SK-N-SH (cell line): ENCODE measurements at regions not wholly inside any gene's neighbourhood (a gene's known extent, or its start where the extent isn't known, plus 50 kb on each side); places are given as distances from the start of the nearest gene placed in this dataset.

ENCODE experiments used
- CTCF ChIA-PET: fragments of 300-600, 350-600 bp; formaldehyde crosslinking; extraction: SDS; loops from one replicate; lab custom pipeline; 2021; lab: Yijun Ruan, JAX
- POLR2A ChIA-PET: fragments of 350-600 bp; sonication (Branson Sonifier 250); formaldehyde crosslinking; extraction: SDS; loops from one replicate; lab custom pipeline; 2020; ENCODE audit warnings: antibody characterized with exemption, inconsistent platforms; lab: Yijun Ruan, JAX
- DNase-seq: peaks from one replicate; pipeline ENCODE4 v3.0.0; 2012
- H2AFZ ChIP-seq: fragments of 200-600 bp; sonication (generic); 2 replicates; pipeline ENCODE4 v1.8.1; 2016; ENCODE audit warnings: antibody characterized with exemption, mild to moderate bottlenecking, low read depth
- H3F3A ChIP-seq: fragments of 200-600 bp; sonication (generic); replicated peaks from 2 replicates; pipeline ENCODE3; 2016; ENCODE audit warnings: antibody characterized with exemption, mild to moderate bottlenecking; ENCODE audit not compliant: insufficient read depth
- H3K27ac ChIP-seq, 2 experiments: fragments of 200-500 bp in 1 of 2; fragments of 200-600 bp in 1 of 2; sonication (Bioruptor generic) in 1 of 2; sonication (generic), shearing (Covaris generic) in 1 of 2; 2 replicates each; pipeline versions ENCODE4 v1.5.1 to v1.6.1; 2014 to 2016; ENCODE audit warnings: low read depth in 2 of 2, inconsistent platforms in 1 of 2, low read length in 1 of 2, mild to moderate bottlenecking in 1 of 2, mixed read lengths in 1 of 2
- H3K27me3 ChIP-seq: fragments of 200-600 bp; sonication (generic), shearing (Covaris generic); 2 replicates; pipeline ENCODE4 v1.6.1; 2016; ENCODE audit warnings: mixed run types; ENCODE audit not compliant: insufficient read depth
- H3K36me3 ChIP-seq, 2 experiments: fragments of 200-500 bp in 1 of 2; fragments of 200-600 bp in 1 of 2; sonication (Bioruptor generic) in 1 of 2; sonication (generic) in 1 of 2; replicated peaks in 1 of 2; 2 replicates each; pipeline versions ENCODE3 to v1.5.1; 2014 to 2016; ENCODE audit warnings: low read length in 1 of 2, mild to moderate bottlenecking in 1 of 2; ENCODE audit not compliant: insufficient read depth in 2 of 2, control insufficient read depth in 1 of 2
- H3K4me1 ChIP-seq, 2 experiments: fragments of 200-500 bp in 1 of 2; fragments of 200-600 bp in 1 of 2; sonication (Bioruptor generic) in 1 of 2; sonication (generic), shearing (Covaris generic) in 1 of 2; 2 replicates each; pipeline versions ENCODE4 v1.5.1 to v1.6.1; 2014 to 2016; ENCODE audit warnings: low read depth in 1 of 2, low read length in 1 of 2, mixed run types in 1 of 2; ENCODE audit not compliant: insufficient read depth in 2 of 2, control insufficient read depth in 1 of 2
- H3K4me2 ChIP-seq: fragments of 200-600 bp; sonication (generic), shearing (Covaris generic); 2 replicates; pipeline ENCODE4 v1.6.1; 2017; ENCODE audit warnings: mixed run types
- H3K4me3 ChIP-seq, 2 experiments: fragments of 200-500 bp in 1 of 2; fragments of 200-600 bp in 1 of 2; sonication (Bioruptor generic) in 1 of 2; sonication (generic), shearing (Covaris generic) in 1 of 2; 2 replicates each; pipeline versions ENCODE4 v1.5.1 to v1.8.1; 2014 to 2016; ENCODE audit warnings: low read depth in 2 of 2, inconsistent platforms in 1 of 2, low read length in 1 of 2, mild to moderate bottlenecking in 1 of 2, mixed read lengths in 1 of 2, moderate library complexity in 1 of 2
- H3K79me2 ChIP-seq: fragments of 200-600 bp; sonication (generic); 2 replicates; pipeline ENCODE4 v1.8.1; 2017; ENCODE audit warnings: mild to moderate bottlenecking; ENCODE audit not compliant: insufficient read depth
- H3K9ac ChIP-seq: fragments of 200-600 bp; sonication (generic); 2 replicates; pipeline ENCODE4 v1.6.1; 2017; ENCODE audit warnings: mixed run types
- H3K9me2 ChIP-seq: fragments of 200-600 bp; sonication (generic); 2 replicates; pipeline ENCODE4 v1.6.1; 2017; ENCODE audit warnings: mixed run types
- H3K9me3 ChIP-seq: fragments of 200-600 bp; sonication (generic); 2 replicates; pipeline ENCODE4 v1.6.1; 2017; ENCODE audit warnings: mixed run types, mild to moderate bottlenecking, moderate library complexity
- H4K20me1 ChIP-seq: fragments of 200-600 bp; sonication (generic); 2 replicates; pipeline ENCODE4 v1.6.1; 2017; ENCODE audit warnings: mild to moderate bottlenecking, mixed run types; ENCODE audit not compliant: insufficient read depth
- CHD2 ChIP-seq: fragments of 150-350 bp; IDR thresholded peaks from 2 replicates; pipeline ENCODE4 v1.6.1; 2018; ENCODE audit warnings: low read length; ENCODE audit not compliant: partially characterized antibody
- CTCF ChIP-seq: fragments of 200-600 bp; sonication (generic); IDR thresholded peaks from 2 replicates; pipeline ENCODE4 v1.6.1; 2017; ENCODE audit warnings: antibody characterized with exemption, mild to moderate bottlenecking, moderate library complexity
- FOSL2 ChIP-seq: IDR thresholded peaks from 2 replicates; pipeline ENCODE4 v1.4.0; 2012; ENCODE audit warnings: low read depth, mild to moderate bottlenecking, moderate library complexity, borderline replicate concordance
- FOXM1 ChIP-seq: IDR thresholded peaks from 2 replicates; pipeline ENCODE4 v1.4.0; 2012; ENCODE audit warnings: low read depth, mild to moderate bottlenecking
- GABPA ChIP-seq: IDR thresholded peaks from 2 replicates; pipeline ENCODE4 v1.4.0; 2012; ENCODE audit warnings: low read depth, mild to moderate bottlenecking
- GATA2 ChIP-seq: sonication (generic); formaldehyde crosslinking; IDR thresholded peaks from 2 replicates; pipeline ENCODE4 v1.5.0; 2020; ENCODE audit warnings: mild to moderate bottlenecking, missing genetic modification reagents
- MEF2A ChIP-seq: IDR thresholded peaks from 2 replicates; pipeline ENCODE4 v1.4.0; 2012; ENCODE audit warnings: low read depth, borderline replicate concordance
- NFIC ChIP-seq: IDR thresholded peaks from 2 replicates; pipeline ENCODE4 v1.4.0; 2012; ENCODE audit warnings: borderline replicate concordance
- RXRA ChIP-seq: IDR thresholded peaks from 2 replicates; pipeline ENCODE4 v1.4.0; 2012; ENCODE audit warnings: low read depth, mild to moderate bottlenecking, borderline replicate concordance
- SIN3A ChIP-seq: IDR thresholded peaks from 2 replicates; pipeline ENCODE4 v1.6.1; 2012; ENCODE audit warnings: low read depth, mild to moderate bottlenecking, low read length, moderate library complexity, borderline replicate concordance
- SMC3 ChIP-seq: IDR thresholded peaks from 2 replicates; pipeline ENCODE4 v1.6.1; 2012; ENCODE audit warnings: low read depth, low read length, improper control_type of control experiment
- TAF1 ChIP-seq: IDR thresholded peaks from 2 replicates; pipeline ENCODE4 v1.6.1; 2012; ENCODE audit warnings: low read depth, mild to moderate bottlenecking, low read length, moderate library complexity, borderline replicate concordance
- YY1 ChIP-seq: IDR thresholded peaks from 2 replicates; pipeline ENCODE4 v1.4.0; 2012; ENCODE audit warnings: low read depth, mild to moderate bottlenecking
- WGBS: methylation state at CpG from one replicate; pipeline ENCODE4 v1.1.6; 2017; ENCODE audit warnings: low lambda C conversion rate; 5-methylcytosine and 5-hydroxymethylcytosine counted together

DNA sequence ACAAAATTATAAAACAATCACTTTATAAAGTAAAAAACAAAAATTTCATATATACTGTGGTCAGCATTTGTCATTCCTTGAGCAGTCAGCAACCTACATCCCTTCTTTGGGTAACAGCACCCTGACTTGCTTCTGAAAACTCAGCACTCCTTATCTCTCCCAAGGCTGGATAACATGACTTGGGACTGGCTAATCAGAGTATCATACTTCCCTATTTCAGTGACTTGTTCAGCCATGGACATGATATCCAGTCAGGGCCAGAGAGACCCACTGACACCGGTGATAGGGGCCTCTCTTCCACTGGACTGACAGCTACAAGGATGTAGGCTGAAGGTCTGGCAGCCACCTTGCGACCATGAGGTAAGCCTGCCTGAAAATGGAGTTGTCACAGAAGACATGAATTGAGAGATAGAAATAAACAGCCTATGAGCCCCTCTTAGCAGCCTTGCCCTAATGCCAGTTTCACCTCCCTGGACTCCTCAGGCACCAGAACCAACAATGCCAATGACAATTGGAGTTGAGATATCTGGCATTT, 84.4 kb upstream of the NEBL start:
- no peak overlapping the region for H2AFZ ChIP-seq
- H3K27ac ChIP-seq = no peak overlapping the region
- no peaks in the 10 kb centered on the region for H3F3A ChIP-seq
- no peaks in the 10 kb centered on the region for H3K9me3 ChIP-seq
- H3K9me2 ChIP-seq = no peaks in the 10 kb centered on the region
- no peaks in the 10 kb centered on the region for H3K36me3 ChIP-seq
- H3K9ac ChIP-seq = no peak overlapping the region
- TF ChIP-seq NFIC (no peak), MEF2A (no peak)
- TF ChIP-seq, all 33 proteins: peak for 0
- no peak overlapping the region for H3K4me3 ChIP-seq
- H3K4me1 ChIP-seq = peaks cover 0 to 11% of the 10 kb centered on the region in 2 experiments; a peak in 2 of 4 replicates
- no peak overlapping the region for H3K4me2 ChIP-seq
- no peak for DNase-seq
- POLR2A ChIA-PET = no interaction called here
- H4K20me1 ChIP-seq = no peaks in the 10 kb centered on the region
- CTCF ChIA-PET = no interaction called here
- H3K27me3 ChIP-seq = no peaks in the 10 kb centered on the region
- WGBS = 56% methylated on average over 2 of the region's 2 CpGs
- no peaks in the 10 kb centered on the region for H3K79me2 ChIP-seq

DNA sequence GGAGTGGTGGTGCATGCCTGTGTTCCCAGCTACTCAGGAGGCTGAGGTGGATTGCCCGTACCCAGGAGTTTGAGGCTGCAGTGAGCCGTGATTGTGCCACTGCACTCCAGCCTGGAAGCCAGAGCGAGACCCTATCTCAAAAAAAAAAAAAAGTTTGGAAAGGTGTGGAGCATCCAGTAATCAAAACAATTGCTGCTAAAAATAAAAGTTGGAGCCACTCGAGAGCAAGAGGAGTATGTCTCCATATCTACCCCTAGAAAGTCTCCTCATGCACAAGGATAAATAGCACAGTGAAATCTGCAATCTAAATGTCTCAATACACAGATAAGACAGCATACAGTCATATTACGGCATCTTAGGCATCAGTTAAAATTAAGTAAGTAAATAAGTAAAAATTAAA, 81.5 kb upstream of the NEBL start:
- no peak for DNase-seq
- Histone ChIP-seq H3K9me3 (no peaks in the 10 kb centered on the region), H3K9ac (no peak overlapping the region), H3K4me1 (peaks cover 0 to 6% of the 10 kb centered on the region in 2 experiments; a peak in 2 of 4 replicates), H3K27me3 (no peaks in the 10 kb centered on the region), H3K79me2 (no peaks in the 10 kb centered on the region), H3K9me2 (no peaks in the 10 kb centered on the region), H3K4me2 (no peak overlapping the region), H3K36me3 (no peaks in the 10 kb centered on the region), H3K27ac (no peak overlapping the region), H4K20me1 (no peaks in the 10 kb centered on the region), H2AFZ (no peak overlapping the region), H3F3A (no peaks in the 10 kb centered on the region), H3K4me3 (no peak overlapping the region)
- no peak for TF ChIP-seq SMC3
- no peak for TF ChIP-seq GABPA
- no peak for TF ChIP-seq FOXM1
- TF ChIP-seq RXRA = no peak
- no peak for TF ChIP-seq FOSL2
- ChIA-PET POLR2A (no interaction called here), CTCF (no interaction called here)
- WGBS = 69% methylated on average over 5 of the region's 5 CpGs

- Histone ChIP-seq H4K20me1 (no peaks in the 10 kb centered on the region), H3K4me1 (peaks cover 0 to 6% of the 10 kb centered on the region in 2 experiments; a peak in 2 of 4 replicates), H3K9ac (no peak overlapping the region), H3K9me2 (no peaks in the 10 kb centered on the region), H3K27me3 (no peaks in the 10 kb centered on the region), H3K36me3 (no peaks in the 10 kb centered on the region), H3K9me3 (no peaks in the 10 kb centered on the region), H3K27ac (peak overlapping the region in 1 of 2 experiments; percentile 51; a peak in 2 of 4 replicates), H3K79me2 (no peaks in the 10 kb centered on the region), H3K4me2 (no peak overlapping the region), H2AFZ (no peak overlapping the region), H3K4me3 (no peak overlapping the region), H3F3A (no peaks in the 10 kb centered on the region)
- CTCF ChIA-PET = interaction anchor here (2.0 kb wide), 1 partner anchor 14 kb away, joined by 6 read pairs; no protein-coding TSS in a partner anchor
- TF ChIP-seq GATA2 (CRISPR knock-in tag) = no peak
- TF ChIP-seq CTCF = no peak
- TF ChIP-seq MEF2A = no peak
- no peak for TF ChIP-seq SIN3A
- TF ChIP-seq CHD2 = no peak
- TF ChIP-seq YY1 = no peak
- no peak for TF ChIP-seq TAF1
- no peak for TF ChIP-seq FOSL2
- POLR2A ChIA-PET = no interaction called here
- no peak for DNase-seq
- 66% methylated on average over 5 of the region's 5 CpGs for WGBS
Measured at GRCh38 chr10:20977300-20977699, 80.2 kb upstream of the NEBL start.
